ENCODE measurements at regions not wholly inside any gene's neighbourhood (a gene's known extent, or its start where the extent isn't known, plus 50 kb on each side); places are given as distances from the start of the nearest gene placed in this dataset.
A peak's percentile ranks its signal among the peaks of the same experiment; 100 is the strongest.

- DNase-seq (ENCODE audit: low spot score) = peak; percentile 74
These were observed 99.2 kb downstream of the SLC41A2 start for GRCh38 chr12:104858611-104859543.

- DNase-seq (ENCODE audit: low spot score) = no peak
These were observed 101.6 kb downstream of the SLC41A2 start for GRCh38 chr12:104856531-104856930.

GRCh38 chr12:104855599-104855998, 102.5 kb downstream of the SLC41A2 start:
- DNase-seq (ENCODE audit: low spot score) = no peak

- no peak for DNase-seq (ENCODE audit: low spot score)
These were observed 105.2 kb downstream of the SLC41A2 start for GRCh38 chr12:104852896-104853295.

- DNase-seq (ENCODE audit: low spot score) = no peak
These were observed 106.0 kb downstream of the SLC41A2 start for GRCh38 chr12:104852102-104852501.

- DNase-seq (ENCODE audit: low spot score) = no peak
These were observed 107.3 kb downstream of the SLC41A2 start for GRCh38 chr12:104850781-104851180.

- no peak for DNase-seq (ENCODE audit: low spot score)
These were observed 111.9 kb downstream of the SLC41A2 start for GRCh38 chr12:104846056-104846767.

GRCh38 chr12:104844123-104844522, 114.0 kb downstream of the SLC41A2 start:
- DNase-seq (ENCODE audit: low spot score) = no peak

- DNase-seq (ENCODE audit: low spot score) = no peak
These were observed 117.8 kb downstream of the SLC41A2 start for GRCh38 chr12:104840262-104840661.

GRCh38 chr12:104835317-104835716, 122.8 kb downstream of the SLC41A2 start:
- DNase-seq (ENCODE audit: low spot score) = no peak

- DNase-seq (ENCODE audit: low spot score) = no peak
These were observed 123.5 kb downstream of the SLC41A2 start for GRCh38 chr12:104834607-104835006.

GRCh38 chr12:104833756-104834155, 124.3 kb downstream of the SLC41A2 start:
- no peak for DNase-seq (ENCODE audit: low spot score)

GRCh38 chr12:104828015-104828414, 130.1 kb downstream of the SLC41A2 start:
- no peak for DNase-seq (ENCODE audit: low spot score)

GRCh38 chr12:104827587-104827986, 130.5 kb downstream of the SLC41A2 start:
- DNase-seq (ENCODE audit: low spot score) = no peak

- peak; percentile 12 for DNase-seq (ENCODE audit: low spot score)
These were observed 132.7 kb downstream of the SLC41A2 start for GRCh38 chr12:104825408-104825807.

GRCh38 chr12:104823985-104824461, 134.1 kb downstream of the SLC41A2 start:
- DNase-seq (ENCODE audit: low spot score) = no peak

GRCh38 chr12:104822941-104823340, 135.1 kb downstream of the SLC41A2 start:
- no peak for DNase-seq (ENCODE audit: low spot score)

- no peak for DNase-seq (ENCODE audit: low spot score)
These were observed 141.1 kb downstream of the SLC41A2 start for GRCh38 chr12:104816845-104817503.

- DNase-seq (ENCODE audit: low spot score) = no peak
These were observed 142.2 kb downstream of the SLC41A2 start for GRCh38 chr12:104815935-104816334.

GRCh38 chr12:104814944-104815343, 143.1 kb downstream of the SLC41A2 start:
- no peak for DNase-seq (ENCODE audit: low spot score)

Data from kidney tubule cell (primary cell).